ENCODE measurements at regions not wholly inside any gene's neighbourhood (a gene's known extent, or its start where the extent isn't known, plus 50 kb on each side); places are given as distances from the start of the nearest gene placed in this dataset.
"Not testable (repeated sequence)": the region's sequence is repeated elsewhere in the genome, so short reads cannot be mapped to it uniquely, and the experiment has no call there.

GRCh38 chr16:88139141-88139540 is 187.9 kb downstream of the BANP start:
- not testable (repeated sequence) for TF ChIP-seq SP1 (IDR thresholded peaks at IDR 0.05); FOXK2 (IDR thresholded peaks at IDR 0.05); NFRKB (IDR thresholded peaks at IDR 0.05); SUZ12 (IDR thresholded peaks at IDR 0.05); ARNT (IDR thresholded peaks at IDR 0.05); FOXM1 (IDR thresholded peaks at IDR 0.05; ENCODE audit: borderline replicate concordance); HDGF (IDR thresholded peaks at IDR 0.05; ENCODE audit: borderline replicate concordance)
